Motor neuron (in vitro differentiated cells): ENCODE measurements at regions not wholly inside any gene's neighbourhood (a gene's known extent, or its start where the extent isn't known, plus 50 kb on each side); places are given as distances from the start of the nearest gene placed in this dataset.
"Not testable (repeated sequence)": the region's sequence is repeated elsewhere in the genome, so short reads cannot be mapped to it uniquely, and the experiment has no call there.

ENCODE experiments used
- ATAC-seq, 8 experiments: fragments of 200-7000 bp; cut with Tn5 transposase; replicated peaks in 6 of 8; 2 replicates each; pipeline ENCODE4 v1.8.0; 2021; ENCODE audit warnings: mild to moderate bottlenecking in 8 of 8, moderate library complexity in 8 of 8
- H3K27ac ChIP-seq, 2 donors: fragments of 250-450 bp; sonication (Bioruptor Pico); 2 replicates each; pipeline ENCODE4 v1.9.0; 2021; ENCODE audit warnings: antibody characterized with exemption in 2 of 2, mild to moderate bottlenecking in 2 of 2, moderate library complexity in 1 of 2
- H3K4me1 ChIP-seq, 2 donors: fragments of 250-450 bp; sonication (Bioruptor Pico); replicated peaks in 1 of 2; 2 replicates each; pipeline ENCODE4 v1.6.1; 2021; ENCODE audit warnings: antibody characterized with exemption in 2 of 2, mild to moderate bottlenecking in 2 of 2, moderate library complexity in 1 of 2
- H3K4me3 ChIP-seq, 5 donors: fragments of 250-450 bp; sonication (Bioruptor Pico); 2 replicates each; pipeline ENCODE4 v1.9.0; 2021; ENCODE audit warnings: antibody characterized with exemption in 5 of 5, mild to moderate bottlenecking in 5 of 5, moderate library complexity in 4 of 5
- WGBS, 10 experiments: fragments of 450-650 bp; shearing (Covaris generic); methylation state at CpG; one replicate each; pipeline ENCODE4 v1.0.0; 2022; 5-methylcytosine and 5-hydroxymethylcytosine counted together
- in situ Hi-C, 9 experiments: fragments of 400-800 bp; cut with MboI; loops; one replicate each; pipeline ENCODE4 v1.15.0; 2021; ENCODE audit warnings: low sequenced_read_pairs in 9 of 9, low pct_unique_long_range_greater_than_20kb in 2 of 9; ENCODE audit not compliant: unreplicated experiment in 9 of 9

- in situ Hi-C loops, result no loop called here
- ATAC-seq, result no peak
- 15 to 94% (median 80%) methylated on average over 1 to 5 of the region's 5 CpGs; no CpG with 5 or more reads in 1 of the 10 experiments for WGBS, 10 experiments
- Histone ChIP-seq H3K4me1 (no peaks in the 10 kb centered on the region), H3K4me3 (no peak overlapping the region), H3K27ac (no peak overlapping the region)
Measured at GRCh38 chr5:88021141-88021540, 247.5 kb downstream of the TMEM161B start.

- H3K4me1 ChIP-seq, result not testable (repeated sequence)
- WGBS, 10 experiments, result no CpG with 5 or more reads among the region's 7 CpGs
Measured at GRCh38 chr5:88014984-88015383, 253.7 kb downstream of the TMEM161B start.

GRCh38 chr5:88000877-88001276, 267.8 kb downstream of the TMEM161B start:
- Histone ChIP-seq H3K27ac (peak overlapping the region in 1 of 2 donors; percentile 32), H3K4me3 (no peak overlapping the region), H3K4me1 (peaks cover 4 to 11% of the 10 kb centered on the region in 2 donors)
- no peak for ATAC-seq
- in situ Hi-C loops, result no loop called here
- WGBS, 10 experiments, result 0 to 22% (median 11%) methylated on average over 2 to 5 of the region's 5 CpGs; no CpG with 5 or more reads in 2 of the 10 experiments

More at GRCh38 chr5:88014984-88015383, 253.7 kb downstream of the TMEM161B start:
- H3K4me3 ChIP-seq, in situ Hi-C loops, H3K27ac ChIP-seq, ATAC-seq: not testable (repeated sequence)

- Histone ChIP-seq H3K4me3 (no peak overlapping the region), H3K27ac (no peak overlapping the region), H3K4me1 (peaks cover 4 to 11% of the 10 kb centered on the region in 2 donors)
- in situ Hi-C loops, result no loop called here
- WGBS, 10 experiments, result 0 to 40% (median 15%) methylated on average over 2 to 3 of the region's 3 CpGs
- peak in 1 of 8 experiments; percentile 22 for ATAC-seq
Measured at GRCh38 chr5:87997662-87998061, 271.0 kb downstream of the TMEM161B start.

GRCh38 chr5:87966213-87966612, 302.4 kb downstream of the TMEM161B start:
- H3K27ac ChIP-seq, result no peak overlapping the region
- H3K4me3 ChIP-seq, result no peak overlapping the region
- in situ Hi-C loops, result no loop called here
- WGBS, 10 experiments, result 0 to 50% (median 43%) methylated on average over 1 to 2 of the region's 2 CpGs
- no peaks in the 10 kb centered on the region for H3K4me1 ChIP-seq
- ATAC-seq, result no peak

- ATAC-seq, result no peak
- H3K4me1 ChIP-seq, result peaks cover 28 to 34% of the 10 kb centered on the region in 2 donors
- in situ Hi-C loops, result no loop called here
- H3K4me3 ChIP-seq, result no peak overlapping the region
- H3K27ac ChIP-seq, result no peak overlapping the region
Measured at GRCh38 chr5:87954121-87954520, 314.5 kb downstream of the TMEM161B start.

- WGBS, 10 experiments, result 17 to 67% (median 44%) methylated on average over 1 of the region's 1 CpG; no CpG with 5 or more reads in 3 of the 10 experiments
- in situ Hi-C loops, result no loop called here
- peaks cover 35 to 47% of the 10 kb centered on the region in 2 donors for H3K4me1 ChIP-seq
- no peak overlapping the region for H3K4me3 ChIP-seq
- ATAC-seq, result peak in 4 of 8 experiments; percentile 4 to 20 (median 15)
- H3K27ac ChIP-seq, result peak overlapping the region; percentile 74 to 81
Measured at GRCh38 chr5:87951661-87952060, 317.0 kb downstream of the TMEM161B start.

GRCh38 chr5:87949676-87950631, 318.7 kb downstream of the TMEM161B start:
- 0 to 30% (median 17%) methylated on average over 1 to 9 of the region's 10 CpGs; no CpG with 5 or more reads in 2 of the 10 experiments for WGBS, 10 experiments
- ATAC-seq, result peak in 5 of 8 experiments; percentile 88 to 91 (median 89)
- Histone ChIP-seq H3K4me1 (peaks cover 47 to 61% of the 10 kb centered on the region in 2 donors), H3K4me3 (peak overlapping the region in 1 of 5 donors; percentile 9), H3K27ac (peak overlapping the region; percentile 74 to 81)
- in situ Hi-C loops, result no loop called here

GRCh38 chr5:87948486-87948885, 320.2 kb downstream of the TMEM161B start:
- Histone ChIP-seq H3K4me3 (no peak overlapping the region), H3K27ac (peak overlapping the region; percentile 14 to 36), H3K4me1 (peaks cover 50 to 73% of the 10 kb centered on the region in 2 donors)
- in situ Hi-C loops, result no loop called here
- 0 to 68% (median 18%) methylated on average over 1 to 2 of the region's 2 CpGs; no CpG with 5 or more reads in 2 of the 10 experiments for WGBS, 10 experiments
- ATAC-seq, result no peak

GRCh38 chr5:87946271-87946670, 322.4 kb downstream of the TMEM161B start:
- Histone ChIP-seq H3K4me3 (no peak overlapping the region), H3K4me1 (peaks cover 45 to 64% of the 10 kb centered on the region in 2 donors), H3K27ac (no peak overlapping the region)
- in situ Hi-C loops, result no loop called here
- 0 to 100% (median 84%) methylated on average over 1 to 4 of the region's 4 CpGs; no CpG with 5 or more reads in 2 of the 10 experiments for WGBS, 10 experiments
- ATAC-seq, result no peak

GRCh38 chr5:87945286-87945650, 323.4 kb downstream of the TMEM161B start:
- peaks cover 35 to 54% of the 10 kb centered on the region in 2 donors for H3K4me1 ChIP-seq
- 8 to 100% (median 80%) methylated on average over 1 to 2 of the region's 2 CpGs; no CpG with 5 or more reads in 2 of the 10 experiments for WGBS, 10 experiments
- no peak for ATAC-seq
- no peak overlapping the region for H3K4me3 ChIP-seq
- H3K27ac ChIP-seq, result peak overlapping the region; percentile 1 to 67
- in situ Hi-C loops, result no loop called here

GRCh38 chr5:87944553-87945285, 323.9 kb downstream of the TMEM161B start:
- peak in 7 of 8 experiments; percentile 95 to 99 (median 96) for ATAC-seq
- Histone ChIP-seq H3K4me1 (peaks cover 31 to 48% of the 10 kb centered on the region in 2 donors), H3K4me3 (peak overlapping the region in 1 of 5 donors; percentile 13), H3K27ac (peak overlapping the region; percentile 48 to 67)
- in situ Hi-C loops, result no loop called here
- WGBS, 10 experiments, result 0 to 47% (median 3%) methylated on average over 1 to 7 of the region's 9 CpGs; no CpG with 5 or more reads in 1 of the 10 experiments

GRCh38 chr5:87940775-87941174, 327.9 kb downstream of the TMEM161B start:
- Histone ChIP-seq H3K4me3 (no peak overlapping the region), H3K4me1 (peaks cover 15 to 24% of the 10 kb centered on the region in 2 donors), H3K27ac (no peak overlapping the region)
- WGBS, 10 experiments, result 0 to 96% (median 67%) methylated on average over 1 to 4 of the region's 4 CpGs
- ATAC-seq, result no peak
- in situ Hi-C loops, result no loop called here
